MM.1S (cell line): ENCODE measurements at regions not wholly inside any gene's neighbourhood (a gene's known extent, or its start where the extent isn't known, plus 50 kb on each side); places are given as distances from the start of the nearest gene placed in this dataset.

Experiments used
- DNase-seq: peaks from one replicate; pipeline ENCODE4 v3.0.0-alpha.2; 2015
- H2AFZ ChIP-seq: fragments of 300-600 bp; sonication (generic); 2 replicates; pipeline ENCODE4 v1.6.0; 2016; ENCODE audit warnings: antibody characterized with exemption, low read length
- H3F3A ChIP-seq: fragments of 300-600 bp; sonication (generic); 2 replicates; pipeline ENCODE4 v1.6.1; 2016; ENCODE audit warnings: mild to moderate bottlenecking, antibody characterized with exemption, low read length, moderate library complexity, mixed read lengths; ENCODE audit not compliant: insufficient read depth
- H3K27ac ChIP-seq: fragments of 300-600 bp; sonication (generic); 2 replicates; pipeline ENCODE4 v1.5.1; 2016; ENCODE audit warnings: mild to moderate bottlenecking, low read length
- H3K27me3 ChIP-seq: fragments of 300-600 bp; sonication (generic); replicated peaks from 2 replicates; pipeline ENCODE4 v1.6.0; 2016; ENCODE audit warnings: low read length; ENCODE audit not compliant: insufficient read depth
- H3K36me3 ChIP-seq: fragments of 300-600 bp; sonication (generic); replicated peaks from 2 replicates; pipeline ENCODE4 v1.6.1; 2016; ENCODE audit warnings: mild to moderate bottlenecking, low read length, mixed read lengths; ENCODE audit not compliant: insufficient read depth
- H3K4me1 ChIP-seq: fragments of 300-600 bp; sonication (generic); 2 replicates; pipeline ENCODE4 v1.6.1; 2016; ENCODE audit warnings: low read length, mixed read lengths
- H3K4me2 ChIP-seq: fragments of 300-600 bp; sonication (generic); 2 replicates; pipeline ENCODE4 v1.6.0; 2016; ENCODE audit warnings: low read depth, low read length
- H3K4me3 ChIP-seq: fragments of 300-600 bp; sonication (generic); 2 replicates; pipeline ENCODE4 v1.5.1; 2016; ENCODE audit warnings: low read length, mixed read lengths
- H3K79me2 ChIP-seq: fragments of 300-600 bp; sonication (generic); 2 replicates; pipeline ENCODE4 v1.6.1; 2016; ENCODE audit warnings: mixed run types, low read length, mixed read lengths
- H3K9ac ChIP-seq: fragments of 300-600 bp; sonication (generic); 2 replicates; pipeline ENCODE4 v1.6.1; 2016; ENCODE audit warnings: low read length, mixed read lengths
- H3K9me2 ChIP-seq: fragments of 300-600 bp; sonication (generic); replicated peaks from 2 replicates; pipeline ENCODE4 v1.6.1; 2016; ENCODE audit warnings: mild to moderate bottlenecking, low read length, mixed read lengths; ENCODE audit not compliant: insufficient read depth
- H3K9me3 ChIP-seq: fragments of 300-600 bp; sonication (generic); replicated peaks from 2 replicates; pipeline ENCODE4 v1.6.1; 2016; ENCODE audit warnings: mild to moderate bottlenecking, low read length, mixed read lengths; ENCODE audit not compliant: insufficient read depth
- H4K20me1 ChIP-seq: fragments of 300-600 bp; sonication (generic); 2 replicates; pipeline ENCODE4 v1.6.1; 2016; ENCODE audit warnings: mild to moderate bottlenecking, low read length, moderate library complexity, mixed read lengths; ENCODE audit not compliant: insufficient read depth
- EZH2 ChIP-seq: fragments of 300-600 bp; sonication (generic); optimal IDR thresholded peaks from 2 replicates; pipeline ENCODE3; 2017; ENCODE audit warnings: low read depth, mild to moderate bottlenecking, antibody characterized with exemption, low read length, mixed read lengths
- EZH2phosphoT487 ChIP-seq: fragments of 300-600 bp; sonication (generic); IDR thresholded peaks from 2 replicates; pipeline ENCODE4 v1.6.1; 2018; ENCODE audit warnings: antibody characterized with exemption, low read length
- TF ChIP-seq, protein P1 (sequence below): fragments of 300-600 bp; sonication (generic); IDR thresholded peaks from 2 replicates; pipeline ENCODE4 v1.5.1; 2016; ENCODE audit warnings: antibody characterized with exemption, low read length, mixed read lengths

DNA sequence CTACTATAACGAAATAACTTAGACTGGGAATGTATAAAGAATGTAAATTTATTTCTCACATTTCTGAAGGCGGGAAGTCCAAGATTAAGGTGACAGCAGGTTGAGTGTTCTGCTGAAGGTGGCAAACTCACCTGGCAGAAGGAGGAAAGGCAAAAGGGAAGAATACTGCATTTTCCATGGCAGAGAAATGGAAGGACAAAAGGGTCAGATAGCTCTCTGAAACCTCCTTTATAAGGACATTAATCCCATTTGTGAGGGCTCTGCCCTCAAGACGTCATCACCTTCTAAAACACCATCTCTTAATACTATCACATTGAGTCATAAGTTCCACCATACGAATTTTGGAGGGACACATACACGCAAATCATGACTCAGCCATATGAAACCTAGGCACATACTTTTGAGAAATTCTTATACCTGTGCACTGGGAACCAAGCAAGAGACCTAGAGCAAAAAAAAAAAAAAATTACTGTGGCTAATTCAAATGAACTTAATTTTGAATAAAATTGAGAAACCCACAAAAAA is 1669.3 kb upstream of the FLRT2 start:
- H3K27me3 ChIP-seq: no peaks in the 10 kb centered on the region
- TF ChIP-seq EZH2phosphoT487 (no peak), EZH2 (no peak)
- TF ChIP-seq, protein P1, sequence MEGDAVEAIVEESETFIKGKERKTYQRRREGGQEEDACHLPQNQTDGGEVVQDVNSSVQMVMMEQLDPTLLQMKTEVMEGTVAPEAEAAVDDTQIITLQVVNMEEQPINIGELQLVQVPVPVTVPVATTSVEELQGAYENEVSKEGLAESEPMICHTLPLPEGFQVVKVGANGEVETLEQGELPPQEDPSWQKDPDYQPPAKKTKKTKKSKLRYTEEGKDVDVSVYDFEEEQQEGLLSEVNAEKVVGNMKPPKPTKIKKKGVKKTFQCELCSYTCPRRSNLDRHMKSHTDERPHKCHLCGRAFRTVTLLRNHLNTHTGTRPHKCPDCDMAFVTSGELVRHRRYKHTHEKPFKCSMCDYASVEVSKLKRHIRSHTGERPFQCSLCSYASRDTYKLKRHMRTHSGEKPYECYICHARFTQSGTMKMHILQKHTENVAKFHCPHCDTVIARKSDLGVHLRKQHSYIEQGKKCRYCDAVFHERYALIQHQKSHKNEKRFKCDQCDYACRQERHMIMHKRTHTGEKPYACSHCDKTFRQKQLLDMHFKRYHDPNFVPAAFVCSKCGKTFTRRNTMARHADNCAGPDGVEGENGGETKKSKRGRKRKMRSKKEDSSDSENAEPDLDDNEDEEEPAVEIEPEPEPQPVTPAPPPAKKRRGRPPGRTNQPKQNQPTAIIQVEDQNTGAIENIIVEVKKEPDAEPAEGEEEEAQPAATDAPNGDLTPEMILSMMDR: no peak

GRCh38 chr14:83863042-83863774 is 1666.7 kb upstream of the FLRT2 start:
- Histone ChIP-seq H3K4me1 (no peaks in the 10 kb centered on the region), H3F3A (no peaks in the 10 kb centered on the region), H3K36me3 (no peaks in the 10 kb centered on the region), H3K4me2 (no peak overlapping the region), H3K4me3 (no peak overlapping the region), H3K27me3 (no peaks in the 10 kb centered on the region), H2AFZ (no peak overlapping the region), H3K27ac (no peak overlapping the region), H3K9me3 (no peaks in the 10 kb centered on the region), H3K9me2 (no peaks in the 10 kb centered on the region), H3K79me2 (no peaks in the 10 kb centered on the region), H3K9ac (no peak overlapping the region), H4K20me1 (no peaks in the 10 kb centered on the region)
- no peak for DNase-seq
- TF ChIP-seq, protein P1: no peak
- TF ChIP-seq EZH2phosphoT487: no peak
- no peak for TF ChIP-seq EZH2

More for the DNA sequence above, 1669.3 kb upstream of the FLRT2 start:
- Histone ChIP-seq H3K4me2 (no peak overlapping the region), H3K4me3 (no peak overlapping the region), H3F3A (no peaks in the 10 kb centered on the region), H3K9ac (no peak overlapping the region), H3K4me1 (no peaks in the 10 kb centered on the region), H3K9me2 (no peaks in the 10 kb centered on the region), H3K9me3 (no peaks in the 10 kb centered on the region), H4K20me1 (no peaks in the 10 kb centered on the region), H3K79me2 (no peaks in the 10 kb centered on the region), H3K36me3 (no peaks in the 10 kb centered on the region), H3K27ac (no peak overlapping the region), H2AFZ (no peak overlapping the region)
- no peak for DNase-seq

DNA sequence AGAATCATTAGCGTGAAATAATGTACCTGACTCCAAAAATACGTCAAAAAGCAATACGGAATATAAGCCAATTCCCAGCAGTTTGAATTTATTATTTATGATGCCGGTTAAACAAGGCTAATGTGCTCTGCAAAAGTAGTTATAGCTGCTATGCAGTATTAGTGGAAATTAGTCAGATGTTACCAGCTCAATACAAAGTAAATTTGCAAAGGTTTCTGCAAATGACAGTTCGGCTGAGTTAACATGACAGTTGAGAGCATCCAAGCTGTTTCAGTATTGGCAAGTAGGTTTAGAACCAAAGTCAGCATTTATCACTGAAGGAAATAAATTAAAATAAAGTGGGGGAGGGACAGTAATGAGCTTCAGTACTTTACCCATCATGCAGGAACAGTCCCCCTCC is 1665.8 kb upstream of the FLRT2 start:
- Histone ChIP-seq H3K27ac (no peak overlapping the region), H3K27me3 (no peaks in the 10 kb centered on the region), H4K20me1 (no peaks in the 10 kb centered on the region), H3K9ac (no peak overlapping the region), H3K36me3 (no peaks in the 10 kb centered on the region), H2AFZ (no peak overlapping the region), H3K4me2 (no peak overlapping the region), H3K9me2 (no peaks in the 10 kb centered on the region), H3K79me2 (no peaks in the 10 kb centered on the region), H3K4me1 (no peaks in the 10 kb centered on the region), H3K4me3 (no peak overlapping the region), H3F3A (no peaks in the 10 kb centered on the region), H3K9me3 (no peaks in the 10 kb centered on the region)
- TF ChIP-seq EZH2: no peak
- DNase-seq: no peak
